Endothelial cell (in vitro differentiated cells): ENCODE measurements at regions not wholly inside any gene's neighbourhood (a gene's known extent, or its start where the extent isn't known, plus 50 kb on each side); places are given as distances from the start of the nearest gene placed in this dataset.

ENCODE experiments used
- DNase-seq: peaks from one replicate; pipeline ENCODE4 v3.0.0; 2021; ENCODE audit warnings: low spot score
- H3K27ac Mint-ChIP-seq: one replicate; pipeline ENCODE4 v1.8.0; 2021; ENCODE audit warnings: mixed read lengths, inconsistent platforms; ENCODE audit not compliant: unreplicated experiment
- H3K27me3 Mint-ChIP-seq: one replicate; pipeline ENCODE4 v1.8.0; 2021; ENCODE audit warnings: mild to moderate bottlenecking, moderate library complexity, mixed read lengths, inconsistent platforms; ENCODE audit not compliant: unreplicated experiment
- H3K36me3 Mint-ChIP-seq: one replicate; pipeline ENCODE4 v1.8.0; 2021; ENCODE audit warnings: mild to moderate bottlenecking, low read depth, mixed read lengths, inconsistent platforms; ENCODE audit not compliant: unreplicated experiment
- H3K4me1 Mint-ChIP-seq: one replicate; pipeline ENCODE4 v1.8.0; 2021; ENCODE audit warnings: mild to moderate bottlenecking, mixed read lengths, inconsistent platforms; ENCODE audit not compliant: unreplicated experiment
- H3K4me3 Mint-ChIP-seq: one replicate; pipeline ENCODE4 v1.8.0; 2021; ENCODE audit warnings: mild to moderate bottlenecking, mixed read lengths, inconsistent platforms; ENCODE audit not compliant: unreplicated experiment
- H3K9me3 Mint-ChIP-seq: one replicate; pipeline ENCODE4 v1.8.0; 2021; ENCODE audit warnings: mixed read lengths, inconsistent platforms; ENCODE audit not compliant: unreplicated experiment
- TF ChIP-seq, protein P1 (sequence below): fragments of 200-600 bp; sonication (generic); IDR thresholded peaks from one replicate; pipeline ENCODE4 v1.5.0; 2021; ENCODE audit warnings: antibody characterized with exemption; ENCODE audit not compliant: unreplicated experiment

DNA sequence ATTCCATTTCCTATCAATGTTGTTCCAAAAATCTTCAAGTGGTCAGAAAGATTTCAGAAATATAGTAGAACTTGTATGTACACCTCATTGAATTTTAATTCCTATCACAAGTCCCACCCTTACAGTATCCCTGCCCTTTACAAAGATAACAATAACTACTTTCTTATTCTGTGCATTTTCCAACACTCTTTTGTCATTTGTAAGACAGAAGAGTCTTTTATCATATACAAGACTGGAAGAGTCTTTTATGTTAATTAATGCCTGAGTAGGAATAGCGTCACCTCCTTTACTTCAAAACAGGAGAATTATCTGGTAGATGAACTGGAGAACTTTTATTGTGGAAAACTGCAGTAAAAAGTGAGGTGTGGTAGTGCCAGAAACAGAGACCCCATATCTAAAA is 193.9 kb upstream of the SEMA3C start:
- H3K27me3 Mint-ChIP-seq, result no peaks in the 10 kb centered on the region
- no peak overlapping the region for H3K27ac Mint-ChIP-seq
- H3K4me1 Mint-ChIP-seq, result peaks cover 9% of the 10 kb centered on the region
- H3K36me3 Mint-ChIP-seq, result no peaks in the 10 kb centered on the region
- H3K9me3 Mint-ChIP-seq, result no peaks in the 10 kb centered on the region
- TF ChIP-seq, protein P1, sequence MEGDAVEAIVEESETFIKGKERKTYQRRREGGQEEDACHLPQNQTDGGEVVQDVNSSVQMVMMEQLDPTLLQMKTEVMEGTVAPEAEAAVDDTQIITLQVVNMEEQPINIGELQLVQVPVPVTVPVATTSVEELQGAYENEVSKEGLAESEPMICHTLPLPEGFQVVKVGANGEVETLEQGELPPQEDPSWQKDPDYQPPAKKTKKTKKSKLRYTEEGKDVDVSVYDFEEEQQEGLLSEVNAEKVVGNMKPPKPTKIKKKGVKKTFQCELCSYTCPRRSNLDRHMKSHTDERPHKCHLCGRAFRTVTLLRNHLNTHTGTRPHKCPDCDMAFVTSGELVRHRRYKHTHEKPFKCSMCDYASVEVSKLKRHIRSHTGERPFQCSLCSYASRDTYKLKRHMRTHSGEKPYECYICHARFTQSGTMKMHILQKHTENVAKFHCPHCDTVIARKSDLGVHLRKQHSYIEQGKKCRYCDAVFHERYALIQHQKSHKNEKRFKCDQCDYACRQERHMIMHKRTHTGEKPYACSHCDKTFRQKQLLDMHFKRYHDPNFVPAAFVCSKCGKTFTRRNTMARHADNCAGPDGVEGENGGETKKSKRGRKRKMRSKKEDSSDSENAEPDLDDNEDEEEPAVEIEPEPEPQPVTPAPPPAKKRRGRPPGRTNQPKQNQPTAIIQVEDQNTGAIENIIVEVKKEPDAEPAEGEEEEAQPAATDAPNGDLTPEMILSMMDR, result no peak
- no peak overlapping the region for H3K4me3 Mint-ChIP-seq
- DNase-seq, result no peak

DNA sequence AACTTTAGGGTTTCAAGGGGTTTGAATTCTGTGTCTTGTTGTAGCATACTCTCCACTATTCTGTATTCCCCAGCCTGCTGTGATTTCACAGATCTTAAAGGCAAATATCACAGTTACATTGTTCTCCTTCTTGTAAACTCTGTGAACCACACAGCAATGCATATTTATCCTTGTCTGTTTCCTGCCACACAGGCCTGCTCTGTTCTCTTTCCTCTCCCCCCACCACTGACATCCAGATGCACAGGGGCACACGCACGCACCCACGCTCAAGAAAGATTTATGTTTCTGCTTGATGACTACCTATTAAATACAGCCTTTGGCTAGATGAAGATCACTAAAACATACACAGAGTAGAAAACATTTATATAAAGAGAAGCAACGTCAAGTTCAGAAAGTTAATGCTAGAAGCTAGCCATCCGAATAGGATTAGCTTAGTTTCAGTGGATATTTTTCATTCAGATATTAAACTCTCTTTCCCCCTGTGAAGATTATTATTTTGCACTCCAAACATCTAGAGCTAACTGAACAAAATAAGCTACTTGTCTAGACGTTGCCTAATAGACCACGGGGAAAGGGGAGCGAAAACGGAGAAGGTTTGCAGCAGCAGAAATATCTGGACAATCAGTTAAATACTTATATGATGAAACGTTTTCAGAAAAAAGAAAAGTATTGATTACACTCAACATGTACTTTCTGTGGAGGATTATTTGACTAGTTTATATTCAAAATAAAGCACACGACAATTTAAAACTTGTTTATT is 193.1 kb upstream of the SEMA3C start:
- Mint-ChIP-seq H3K27me3 (no peaks in the 10 kb centered on the region), H3K27ac (peak overlapping the region; percentile 33), H3K9me3 (no peaks in the 10 kb centered on the region)

DNA sequence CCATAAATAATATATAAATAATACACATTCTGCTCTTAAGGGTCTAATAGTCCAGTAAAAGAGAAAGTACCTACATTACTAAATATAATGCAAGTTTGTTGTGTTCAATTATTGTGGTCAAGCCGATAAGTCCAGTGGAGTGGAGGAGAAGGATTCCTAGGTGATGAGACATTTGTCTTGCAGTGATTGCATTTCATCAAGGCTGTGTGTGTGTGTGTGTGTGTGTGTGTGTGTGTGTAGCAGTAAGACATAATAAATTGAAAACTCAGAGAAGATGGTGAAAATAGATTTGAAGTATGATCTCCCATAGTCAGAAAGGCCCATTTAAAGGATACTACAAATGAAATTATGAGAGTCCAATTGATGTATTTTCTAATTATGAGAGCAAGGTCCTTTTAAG is 192.5 kb upstream of the SEMA3C start:
- H3K27ac Mint-ChIP-seq, result peak overlapping the region; percentile 74
- H3K4me3 Mint-ChIP-seq, result no peak overlapping the region
- no peaks in the 10 kb centered on the region for H3K27me3 Mint-ChIP-seq
- H3K9me3 Mint-ChIP-seq, result no peaks in the 10 kb centered on the region
- H3K36me3 Mint-ChIP-seq, result no peaks in the 10 kb centered on the region
- peaks cover 9% of the 10 kb centered on the region for H3K4me1 Mint-ChIP-seq
- TF ChIP-seq, protein P1, result no peak
- no peak for DNase-seq

More for the DNA sequence above, 193.1 kb upstream of the SEMA3C start:
- DNase-seq, result peak; percentile 8
- TF ChIP-seq, protein P1, result no peak
- Mint-ChIP-seq H3K36me3 (no peaks in the 10 kb centered on the region), H3K4me1 (peaks cover 9% of the 10 kb centered on the region), H3K4me3 (no peak overlapping the region)

DNA sequence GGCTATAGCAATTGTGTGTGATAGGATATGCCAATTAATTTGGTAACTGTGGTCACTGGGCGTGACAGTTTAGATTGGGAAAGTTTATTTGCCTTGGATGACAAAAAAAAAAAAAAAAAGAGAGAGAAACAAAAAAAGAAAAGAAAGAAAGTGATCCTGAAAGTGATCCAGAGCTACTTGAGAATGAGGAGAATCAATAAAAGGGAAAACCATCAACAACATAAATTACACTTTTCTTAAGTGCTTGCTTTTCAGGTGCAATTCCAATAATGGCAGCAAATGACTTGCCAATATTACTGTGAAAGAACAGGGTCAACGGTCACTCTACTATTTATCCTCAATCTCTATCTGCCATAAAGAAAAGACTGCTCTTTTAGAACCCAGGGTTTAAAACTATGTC is 191.8 kb upstream of the SEMA3C start:
- Mint-ChIP-seq H3K4me1 (peaks cover 9% of the 10 kb centered on the region), H3K4me3 (no peak overlapping the region), H3K36me3 (no peaks in the 10 kb centered on the region), H3K9me3 (no peaks in the 10 kb centered on the region), H3K27ac (no peak overlapping the region), H3K27me3 (no peaks in the 10 kb centered on the region)
- DNase-seq, result no peak
- TF ChIP-seq, protein P1, result no peak

DNA sequence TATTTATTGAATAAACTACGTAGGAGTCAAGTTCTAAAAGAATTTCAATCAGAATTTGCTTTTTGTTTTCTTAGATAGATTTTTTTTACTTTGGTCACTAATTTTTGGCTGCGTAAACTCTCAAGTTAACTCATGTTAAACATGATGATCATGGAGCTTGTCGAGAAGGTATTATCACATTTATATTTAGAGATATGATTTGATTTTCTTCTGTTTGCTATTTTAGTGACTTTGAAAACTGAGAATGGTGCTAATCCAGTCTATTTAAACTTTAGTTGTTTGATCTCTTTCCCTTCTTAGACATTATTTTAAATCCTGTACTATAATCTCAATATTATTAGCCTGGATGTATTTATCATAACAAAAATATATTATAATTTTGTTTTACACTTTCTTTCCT is 179.4 kb upstream of the SEMA3C start:
- Mint-ChIP-seq H3K4me3 (no peak overlapping the region), H3K4me1 (no peaks in the 10 kb centered on the region), H3K36me3 (no peaks in the 10 kb centered on the region), H3K9me3 (no peaks in the 10 kb centered on the region), H3K27me3 (no peaks in the 10 kb centered on the region), H3K27ac (no peak overlapping the region)
- DNase-seq, result no peak
- TF ChIP-seq, protein P1, result no peak
